WERI-Rb-1 (cell line): ENCODE measurements at regions not wholly inside any gene's neighbourhood (a gene's known extent, or its start where the extent isn't known, plus 50 kb on each side); places are given as distances from the start of the nearest gene placed in this dataset.
"Not testable (repeated sequence)": the region's sequence is repeated elsewhere in the genome, so short reads cannot be mapped to it uniquely, and the experiment has no call there.

ENCODE experiments used
- DNase-seq: peaks from one replicate; pipeline ENCODE4 v3.0.0-alpha.2; 2020
- H3K27ac ChIP-seq: fragments of 250-450 bp; sonication (Bioruptor Pico); 2 replicates; pipeline ENCODE4 v1.5.1; 2020; ENCODE audit warnings: mild to moderate bottlenecking, moderate library complexity
- H3K27me3 ChIP-seq: fragments of 250-450 bp; sonication (Bioruptor Pico); 2 replicates; pipeline ENCODE4 v1.5.1; 2021; ENCODE audit warnings: mild to moderate bottlenecking, low read depth, moderate library complexity; ENCODE audit not compliant: insufficient read depth, severe bottlenecking
- H3K36me3 ChIP-seq: fragments of 250-450 bp; sonication (Bioruptor Pico); 2 replicates; pipeline ENCODE4 v1.5.1; 2020; ENCODE audit warnings: mild to moderate bottlenecking, moderate library complexity
- H3K4me3 ChIP-seq: 2 replicates; pipeline ENCODE4 v1.5.1; 2011; ENCODE audit warnings: low read depth, mild to moderate bottlenecking, control low read depth, low read length
- H3K9me3 ChIP-seq: fragments of 250-450 bp; sonication (Bioruptor Pico); 2 replicates; pipeline ENCODE4 v1.5.1; 2021; ENCODE audit warnings: mild to moderate bottlenecking, moderate library complexity; ENCODE audit not compliant: severe bottlenecking
- CTCF ChIP-seq: IDR thresholded peaks from 2 replicates; pipeline ENCODE4 v1.5.1; 2011; ENCODE audit warnings: low read depth, mild to moderate bottlenecking, control low read depth, inconsistent platforms, low read length

GRCh38 chr11:25625094-25625493, 706.8 kb upstream of the ANO3 start:
- DNase-seq, result no peak
- H3K27me3 ChIP-seq, result peaks cover 5% of the 10 kb centered on the region
- H3K27ac ChIP-seq, result no peak overlapping the region
- H3K4me3 ChIP-seq, result no peak overlapping the region
- H3K9me3 ChIP-seq, result no peaks in the 10 kb centered on the region
- no peaks in the 10 kb centered on the region for H3K36me3 ChIP-seq
- no peak for TF ChIP-seq CTCF

- H3K36me3 ChIP-seq, result no peaks in the 10 kb centered on the region
- no peak for TF ChIP-seq CTCF
- no peak overlapping the region for H3K27ac ChIP-seq
- no peak overlapping the region for H3K4me3 ChIP-seq
- peaks cover 5% of the 10 kb centered on the region for H3K27me3 ChIP-seq
- no peak for DNase-seq
- no peaks in the 10 kb centered on the region for H3K9me3 ChIP-seq
These were observed 703.9 kb upstream of the ANO3 start for GRCh38 chr11:25628030-25628429.

DNA sequence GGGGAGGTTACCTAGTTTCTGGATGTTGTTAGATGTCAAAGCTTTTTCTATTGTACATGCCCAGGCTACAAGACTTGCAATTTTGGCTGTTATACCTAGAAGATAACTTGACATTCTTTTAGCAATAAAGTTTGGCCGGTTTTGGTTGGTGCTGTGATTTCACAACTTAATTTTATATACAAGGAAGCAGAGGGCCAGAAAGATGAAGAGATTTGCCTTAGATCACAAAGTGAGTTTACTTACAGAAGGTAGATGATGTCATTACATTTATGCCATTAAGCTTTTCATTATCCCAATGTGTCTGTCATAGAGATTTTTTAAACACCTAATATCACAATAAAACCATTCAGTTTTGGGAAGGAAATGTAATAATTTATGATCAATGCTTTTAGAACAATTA, 698.7 kb upstream of the ANO3 start:
- no peak overlapping the region for H3K4me3 ChIP-seq
- H3K9me3 ChIP-seq, result no peaks in the 10 kb centered on the region
- TF ChIP-seq CTCF, result no peak
- H3K27ac ChIP-seq, result no peak overlapping the region
- DNase-seq, result no peak
- no peaks in the 10 kb centered on the region for H3K36me3 ChIP-seq
- H3K27me3 ChIP-seq, result peaks cover 5% of the 10 kb centered on the region

- not testable (repeated sequence) for H3K9me3 ChIP-seq, DNase-seq, H3K27ac ChIP-seq, H3K4me3 ChIP-seq, H3K27me3 ChIP-seq, H3K36me3 ChIP-seq
These were observed 682.7 kb upstream of the ANO3 start for GRCh38 chr11:25649220-25649619.

GRCh38 chr11:25650319-25650718, 681.6 kb upstream of the ANO3 start:
- no peak for DNase-seq
- no peak for TF ChIP-seq CTCF
- Histone ChIP-seq H3K4me3 (no peak overlapping the region), H3K36me3 (no peaks in the 10 kb centered on the region), H3K27ac (no peak overlapping the region), H3K27me3 (no peaks in the 10 kb centered on the region), H3K9me3 (no peaks in the 10 kb centered on the region)

GRCh38 chr11:25655636-25656035, 676.3 kb upstream of the ANO3 start:
- no peak for DNase-seq
- TF ChIP-seq CTCF, result no peak
- Histone ChIP-seq H3K4me3 (no peak overlapping the region), H3K36me3 (no peaks in the 10 kb centered on the region), H3K27me3 (no peaks in the 10 kb centered on the region), H3K27ac (no peak overlapping the region), H3K9me3 (no peaks in the 10 kb centered on the region)
